HG02678 (cell line): ENCODE measurements at regions not wholly inside any gene's neighbourhood (a gene's known extent, or its start where the extent isn't known, plus 50 kb on each side); places are given as distances from the start of the nearest gene placed in this dataset.

ENCODE experiments used
- ATAC-seq: cut with Tn5 transposase; IDR thresholded peaks from one replicate; pipeline ENCODE4 v1.9.1; 2021; ENCODE audit warnings: mild to moderate bottlenecking, moderate library complexity; ENCODE audit not compliant: unreplicated experiment

- no peak for ATAC-seq
These were observed 50.6 kb upstream of the IKZF2 start for GRCh38 chr2:213202011-213202410.

DNA sequence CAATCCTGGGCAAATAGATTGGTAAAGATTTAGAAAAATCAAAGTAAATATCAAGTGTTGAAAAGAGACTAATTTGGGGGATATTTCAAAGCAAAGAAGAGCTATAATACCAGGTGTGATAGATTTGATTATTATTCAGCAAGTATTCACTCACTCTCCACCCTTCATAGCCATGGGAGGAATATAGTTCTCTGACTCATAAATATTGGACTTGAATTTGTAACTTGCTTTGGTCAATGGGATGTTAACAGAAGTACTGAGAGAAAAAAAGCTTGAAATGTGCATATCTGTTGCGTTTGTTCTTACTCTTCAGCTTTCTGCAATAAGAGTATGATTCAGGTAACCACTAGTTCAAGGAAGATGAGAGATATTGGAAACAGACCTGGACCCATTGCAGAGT lies 54.5 kb upstream of the IKZF2 start:
- no peak for ATAC-seq

DNA sequence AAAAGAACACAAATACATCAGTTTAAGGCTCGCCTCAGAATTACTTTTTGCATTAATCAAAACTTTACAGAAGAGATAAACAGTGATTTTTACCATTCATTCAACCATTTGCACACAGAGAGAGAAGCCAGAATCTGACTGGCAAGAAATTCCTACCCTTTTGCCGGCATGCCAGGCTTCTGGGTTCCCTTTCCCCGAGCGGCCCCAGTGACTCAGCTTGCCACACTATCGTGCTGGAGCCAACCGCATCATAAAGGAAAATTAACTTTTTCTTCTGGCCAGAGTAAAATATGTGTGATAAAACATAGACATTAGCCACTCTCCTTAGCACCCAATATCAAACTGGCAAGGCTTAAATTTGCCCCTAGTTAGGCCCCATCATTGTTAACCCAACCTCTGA lies 61.8 kb upstream of the IKZF2 start:
- no peak for ATAC-seq

DNA sequence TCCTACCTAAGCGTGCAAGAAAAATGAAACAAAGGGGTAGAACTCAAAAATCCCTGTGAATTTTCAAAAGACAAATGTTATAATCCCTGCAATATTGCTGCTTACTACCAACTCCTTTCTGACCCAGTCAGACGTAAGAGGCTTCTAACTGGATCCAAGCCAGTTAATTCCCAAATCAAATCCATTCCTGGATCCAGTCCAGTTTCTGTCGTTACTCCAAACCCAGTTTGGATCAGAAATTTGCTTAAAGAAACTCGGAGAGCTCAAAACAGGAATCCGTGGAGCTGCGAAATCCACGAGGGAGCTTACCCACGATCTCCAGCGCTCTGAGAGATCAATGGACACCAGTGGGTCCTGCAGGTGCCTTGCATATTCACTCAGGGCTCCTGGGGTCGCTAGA lies 62.8 kb upstream of the IKZF2 start:
- ATAC-seq, result no peak

- no peak for ATAC-seq
These were observed 65.0 kb upstream of the IKZF2 start for GRCh38 chr2:213216461-213216860.

DNA sequence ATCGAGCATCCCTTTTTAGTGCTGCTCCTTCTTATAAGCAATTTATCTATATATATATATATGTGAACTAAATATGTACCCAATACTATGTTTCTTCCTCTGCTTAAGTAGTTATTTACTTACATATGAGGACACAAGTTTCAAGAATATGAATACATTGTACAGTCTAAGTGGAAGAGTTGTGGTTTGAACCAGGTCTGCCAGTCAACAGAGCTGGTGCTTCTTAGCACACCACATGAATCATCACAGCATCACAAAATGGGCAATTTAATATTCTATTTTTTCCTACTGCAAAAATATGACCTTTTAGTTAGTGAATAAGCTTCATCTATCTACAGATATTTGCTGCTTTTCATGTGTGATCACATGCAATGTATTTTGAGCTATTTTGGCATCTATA lies 64.4 kb upstream of the SPAG16 start:
- ATAC-seq, result no peak

- peak; percentile 51 for ATAC-seq
These were observed 63.2 kb upstream of the SPAG16 start for GRCh38 chr2:213220967-213221603.

DNA sequence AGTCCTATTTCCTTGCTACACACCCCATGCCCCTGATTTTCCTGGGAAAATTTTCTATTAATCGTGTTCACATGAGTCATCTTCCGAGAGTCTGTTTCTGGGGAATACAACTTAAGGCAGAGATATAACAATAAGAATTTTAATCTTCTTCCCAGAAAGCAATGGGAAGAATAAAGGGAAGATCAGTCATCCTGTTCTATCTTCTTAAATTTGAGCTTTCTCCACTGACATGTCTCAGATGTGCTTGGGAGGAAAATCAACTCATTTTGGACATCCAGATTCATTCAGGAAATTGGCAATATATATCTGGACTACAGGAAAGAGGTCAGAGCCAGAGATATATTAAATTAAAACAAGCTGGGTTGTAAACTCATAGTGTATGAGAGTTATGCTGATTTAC lies 62.3 kb upstream of the SPAG16 start:
- ATAC-seq, result no peak

- ATAC-seq, result no peak
These were observed 59.9 kb upstream of the SPAG16 start for GRCh38 chr2:213224366-213224765.

DNA sequence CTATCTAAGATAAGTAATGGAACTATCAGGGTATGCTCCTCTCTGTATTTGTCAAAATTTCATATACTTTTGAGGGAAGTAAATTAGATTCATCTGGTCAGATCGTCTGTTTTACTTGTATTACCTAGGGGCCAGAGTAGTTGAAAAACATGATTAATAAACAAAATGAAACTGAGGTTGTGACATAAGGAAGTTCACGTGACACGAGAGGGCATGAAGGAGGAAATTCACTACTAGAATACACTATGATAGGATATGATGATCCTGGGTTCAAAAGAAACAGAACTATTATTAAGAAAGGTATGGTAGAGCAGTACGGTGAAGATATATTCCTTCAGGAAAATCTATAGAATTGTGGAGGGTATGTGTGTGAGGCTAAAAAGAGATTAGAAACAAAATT lies 58.4 kb upstream of the SPAG16 start:
- ATAC-seq, result no peak

DNA sequence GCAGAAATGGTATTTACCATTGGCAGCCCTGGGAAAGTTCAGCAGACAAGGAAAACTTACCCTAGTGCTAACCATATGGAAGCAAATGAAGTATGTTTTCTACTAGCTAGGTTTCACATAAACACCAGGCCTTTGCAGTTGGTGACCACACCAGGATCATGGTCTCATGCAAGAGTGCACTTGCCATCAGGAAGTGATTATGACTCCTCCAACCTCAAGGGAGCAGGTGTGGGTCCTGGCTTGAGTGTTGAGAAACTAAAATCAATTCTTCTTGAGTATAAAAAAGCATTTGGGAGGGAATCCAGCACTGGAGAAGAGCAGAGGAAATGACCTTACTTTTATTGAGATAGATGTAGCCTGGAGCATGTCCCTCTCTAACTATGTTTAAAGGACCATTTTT lies 56.8 kb upstream of the SPAG16 start:
- ATAC-seq, result peak; percentile 84

DNA sequence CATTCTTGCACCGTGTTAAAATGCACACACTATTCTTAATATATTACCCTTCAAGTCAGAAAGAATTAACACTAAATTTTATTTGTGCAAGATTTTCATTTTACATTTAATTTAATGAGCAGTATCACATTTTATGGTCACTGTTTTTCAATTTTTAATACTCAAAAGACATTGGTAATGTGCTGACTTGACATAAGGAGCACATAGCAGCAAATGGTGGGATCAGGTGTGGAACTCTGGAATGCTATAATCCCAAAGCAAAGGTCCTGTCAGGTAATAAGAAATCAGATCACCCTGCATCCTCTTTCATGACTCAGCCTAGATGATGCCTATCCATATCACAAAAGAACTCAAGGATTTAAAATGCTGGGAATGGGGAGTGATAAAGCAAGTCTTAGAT lies 55.6 kb upstream of the SPAG16 start:
- no peak for ATAC-seq

DNA sequence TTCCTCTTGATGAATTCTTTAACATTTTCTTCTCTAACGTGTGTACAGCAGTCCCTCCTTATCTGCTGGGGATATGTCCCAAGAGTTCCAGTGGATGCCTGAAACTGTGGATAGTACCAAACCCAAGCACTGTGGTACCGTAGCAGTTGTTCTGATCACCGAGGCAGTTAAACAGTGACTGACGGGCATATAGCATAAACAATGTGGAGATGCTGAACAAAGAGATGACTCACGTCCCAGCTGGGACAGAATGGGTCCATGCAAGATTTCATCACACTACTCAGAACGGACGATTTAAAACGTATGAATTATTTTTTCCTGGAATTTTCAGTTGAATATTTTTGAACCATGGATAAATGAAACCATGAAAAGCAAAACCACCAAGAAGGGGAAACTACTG lies 54.5 kb upstream of the SPAG16 start:
- ATAC-seq, result peak; percentile 28

- no peak for ATAC-seq
These were observed 52.3 kb upstream of the SPAG16 start for GRCh38 chr2:213231966-213232365.

- ATAC-seq, result peak; percentile 88
These were observed 51.4 kb upstream of the SPAG16 start for GRCh38 chr2:213232649-213233437.

GRCh38 chr2:213233438-213234330 lies 50.6 kb upstream of the SPAG16 start:
- no peak for ATAC-seq
